ENCODE measurements at regions not wholly inside any gene's neighbourhood (a gene's known extent, or its start where the extent isn't known, plus 50 kb on each side); places are given as distances from the start of the nearest gene placed in this dataset.

GRCh38 chr3:190213727-190214126, 93.0 kb upstream of the P3H2 start:
- H3K9me3 Mint-ChIP-seq, result no peaks in the 10 kb centered on the region

GRCh38 chr3:190210608-190211007, 89.9 kb upstream of the P3H2 start:
- Mint-ChIP-seq H3K9me3 (no peaks in the 10 kb centered on the region), H3K4me1 (ENCODE audit: low read depth) (peaks cover 6% of the 10 kb centered on the region), H3K27ac (no peak overlapping the region), H3K27me3 (ENCODE audit: low read depth) (peaks cover 2% of the 10 kb centered on the region), H3K36me3 (ENCODE audit: low read depth) (no peaks in the 10 kb centered on the region), H3K4me3 (no peak overlapping the region)
- DNase-seq (ENCODE audit: low spot score), result no peak

More at GRCh38 chr3:190213727-190214126, 93.0 kb upstream of the P3H2 start:
- H3K36me3 Mint-ChIP-seq (ENCODE audit: low read depth), result no peaks in the 10 kb centered on the region
- no peak overlapping the region for H3K4me3 Mint-ChIP-seq
- no peak for DNase-seq (ENCODE audit: low spot score)
- H3K4me1 Mint-ChIP-seq (ENCODE audit: low read depth), result no peaks in the 10 kb centered on the region
- H3K27ac Mint-ChIP-seq, result no peak overlapping the region
- H3K27me3 Mint-ChIP-seq (ENCODE audit: low read depth), result peaks cover 6% of the 10 kb centered on the region

- H3K27me3 Mint-ChIP-seq (ENCODE audit: low read depth), result peaks cover 2% of the 10 kb centered on the region
- H3K4me3 Mint-ChIP-seq, result no peak overlapping the region
- peaks cover 6% of the 10 kb centered on the region for H3K4me1 Mint-ChIP-seq (ENCODE audit: low read depth)
- no peak overlapping the region for H3K27ac Mint-ChIP-seq
- H3K36me3 Mint-ChIP-seq (ENCODE audit: low read depth), result no peaks in the 10 kb centered on the region
- no peak for DNase-seq (ENCODE audit: low spot score)
- no peaks in the 10 kb centered on the region for H3K9me3 Mint-ChIP-seq
Measured at GRCh38 chr3:190209533-190209932, 88.8 kb upstream of the P3H2 start.

- no peak for DNase-seq (ENCODE audit: low spot score)
- Mint-ChIP-seq H3K4me3 (no peak overlapping the region), H3K4me1 (ENCODE audit: low read depth) (peaks cover 6% of the 10 kb centered on the region), H3K27me3 (ENCODE audit: low read depth) (peaks cover 2% of the 10 kb centered on the region), H3K9me3 (no peaks in the 10 kb centered on the region), H3K27ac (no peak overlapping the region), H3K36me3 (ENCODE audit: low read depth) (no peaks in the 10 kb centered on the region)
Measured at GRCh38 chr3:190208196-190208595, 87.5 kb upstream of the P3H2 start.

- peaks cover 3% of the 10 kb centered on the region for H3K27me3 Mint-ChIP-seq (ENCODE audit: low read depth)
- H3K4me1 Mint-ChIP-seq (ENCODE audit: low read depth), result peaks cover 9% of the 10 kb centered on the region
- no peak for DNase-seq (ENCODE audit: low spot score)
- no peak overlapping the region for H3K4me3 Mint-ChIP-seq
- H3K27ac Mint-ChIP-seq, result no peak overlapping the region
- no peaks in the 10 kb centered on the region for H3K36me3 Mint-ChIP-seq (ENCODE audit: low read depth)
- H3K9me3 Mint-ChIP-seq, result no peaks in the 10 kb centered on the region
Measured at GRCh38 chr3:190205739-190206138, 85.0 kb upstream of the P3H2 start.

GRCh38 chr3:190204200-190204599, 83.5 kb upstream of the P3H2 start:
- H3K4me1 Mint-ChIP-seq (ENCODE audit: low read depth), result peaks cover 9% of the 10 kb centered on the region
- H3K4me3 Mint-ChIP-seq, result no peak overlapping the region
- peaks cover 5% of the 10 kb centered on the region for H3K27me3 Mint-ChIP-seq (ENCODE audit: low read depth)
- no peak for DNase-seq (ENCODE audit: low spot score)
- no peaks in the 10 kb centered on the region for H3K36me3 Mint-ChIP-seq (ENCODE audit: low read depth)
- H3K9me3 Mint-ChIP-seq, result no peaks in the 10 kb centered on the region
- no peak overlapping the region for H3K27ac Mint-ChIP-seq

- DNase-seq (ENCODE audit: low spot score), result no peak
- no peak overlapping the region for H3K27ac Mint-ChIP-seq
- H3K9me3 Mint-ChIP-seq, result no peaks in the 10 kb centered on the region
- peaks cover 3% of the 10 kb centered on the region for H3K4me1 Mint-ChIP-seq (ENCODE audit: low read depth)
- peaks cover 13% of the 10 kb centered on the region for H3K27me3 Mint-ChIP-seq (ENCODE audit: low read depth)
- H3K36me3 Mint-ChIP-seq (ENCODE audit: low read depth), result no peaks in the 10 kb centered on the region
- no peak overlapping the region for H3K4me3 Mint-ChIP-seq
Measured at GRCh38 chr3:190197346-190197763, 76.7 kb upstream of the P3H2 start.

- H3K4me3 Mint-ChIP-seq, result no peak overlapping the region
- H3K36me3 Mint-ChIP-seq (ENCODE audit: low read depth), result no peaks in the 10 kb centered on the region
- no peak for DNase-seq (ENCODE audit: low spot score)
- H3K9me3 Mint-ChIP-seq, result no peaks in the 10 kb centered on the region
- peaks cover 11% of the 10 kb centered on the region for H3K27me3 Mint-ChIP-seq (ENCODE audit: low read depth)
- H3K4me1 Mint-ChIP-seq (ENCODE audit: low read depth), result no peaks in the 10 kb centered on the region
- H3K27ac Mint-ChIP-seq, result no peak overlapping the region
Measured at GRCh38 chr3:190194506-190194905, 73.8 kb upstream of the P3H2 start.

- H3K27me3 Mint-ChIP-seq (ENCODE audit: low read depth), result peaks cover 9% of the 10 kb centered on the region
- H3K4me1 Mint-ChIP-seq (ENCODE audit: low read depth), result no peaks in the 10 kb centered on the region
- H3K4me3 Mint-ChIP-seq, result no peak overlapping the region
- H3K36me3 Mint-ChIP-seq (ENCODE audit: low read depth), result no peaks in the 10 kb centered on the region
- no peak overlapping the region for H3K27ac Mint-ChIP-seq
- DNase-seq (ENCODE audit: low spot score), result no peak
- H3K9me3 Mint-ChIP-seq, result no peaks in the 10 kb centered on the region
Measured at GRCh38 chr3:190193210-190193609, 72.5 kb upstream of the P3H2 start.

GRCh38 chr3:190192739-190193138, 72.0 kb upstream of the P3H2 start:
- Mint-ChIP-seq H3K27me3 (ENCODE audit: low read depth) (peaks cover 6% of the 10 kb centered on the region), H3K4me3 (no peak overlapping the region), H3K36me3 (ENCODE audit: low read depth) (no peaks in the 10 kb centered on the region), H3K27ac (no peak overlapping the region), H3K9me3 (no peaks in the 10 kb centered on the region), H3K4me1 (ENCODE audit: low read depth) (no peaks in the 10 kb centered on the region)
- DNase-seq (ENCODE audit: low spot score), result no peak

GRCh38 chr3:190192087-190192486, 71.4 kb upstream of the P3H2 start:
- Mint-ChIP-seq H3K4me3 (no peak overlapping the region), H3K4me1 (ENCODE audit: low read depth) (no peaks in the 10 kb centered on the region), H3K9me3 (no peaks in the 10 kb centered on the region), H3K36me3 (ENCODE audit: low read depth) (no peaks in the 10 kb centered on the region), H3K27ac (no peak overlapping the region), H3K27me3 (ENCODE audit: low read depth) (peaks cover 3% of the 10 kb centered on the region)
- DNase-seq (ENCODE audit: low spot score), result no peak

- Mint-ChIP-seq H3K9me3 (no peaks in the 10 kb centered on the region), H3K36me3 (ENCODE audit: low read depth) (no peaks in the 10 kb centered on the region), H3K4me3 (no peak overlapping the region), H3K27me3 (ENCODE audit: low read depth) (peaks cover 3% of the 10 kb centered on the region), H3K4me1 (ENCODE audit: low read depth) (no peaks in the 10 kb centered on the region), H3K27ac (no peak overlapping the region)
- DNase-seq (ENCODE audit: low spot score), result no peak
Measured at GRCh38 chr3:190188197-190188596, 67.5 kb upstream of the P3H2 start.

- Mint-ChIP-seq H3K9me3 (no peaks in the 10 kb centered on the region), H3K4me1 (ENCODE audit: low read depth) (no peaks in the 10 kb centered on the region), H3K27me3 (ENCODE audit: low read depth) (peaks cover 3% of the 10 kb centered on the region), H3K4me3 (no peak overlapping the region), H3K36me3 (ENCODE audit: low read depth) (no peaks in the 10 kb centered on the region), H3K27ac (no peak overlapping the region)
- DNase-seq (ENCODE audit: low spot score), result no peak
Measured at GRCh38 chr3:190183121-190183520, 62.4 kb upstream of the P3H2 start.

- no peak overlapping the region for H3K4me3 Mint-ChIP-seq
- no peaks in the 10 kb centered on the region for H3K36me3 Mint-ChIP-seq (ENCODE audit: low read depth)
- H3K27ac Mint-ChIP-seq, result no peak overlapping the region
- no peaks in the 10 kb centered on the region for H3K9me3 Mint-ChIP-seq
- no peaks in the 10 kb centered on the region for H3K4me1 Mint-ChIP-seq (ENCODE audit: low read depth)
- peaks cover 6% of the 10 kb centered on the region for H3K27me3 Mint-ChIP-seq (ENCODE audit: low read depth)
- DNase-seq (ENCODE audit: low spot score), result no peak
Measured at GRCh38 chr3:190182418-190183043, 61.8 kb upstream of the P3H2 start.

- Mint-ChIP-seq H3K27me3 (ENCODE audit: low read depth) (peaks cover 16% of the 10 kb centered on the region), H3K4me3 (no peak overlapping the region), H3K9me3 (no peaks in the 10 kb centered on the region), H3K4me1 (ENCODE audit: low read depth) (peaks cover 7% of the 10 kb centered on the region), H3K27ac (no peak overlapping the region), H3K36me3 (ENCODE audit: low read depth) (no peaks in the 10 kb centered on the region)
- DNase-seq (ENCODE audit: low spot score), result no peak
Measured at GRCh38 chr3:190180268-190180667, 59.6 kb upstream of the P3H2 start.
